GM12872 (cell line): ENCODE measurements at regions not wholly inside any gene's neighbourhood (a gene's known extent, or its start where the extent isn't known, plus 50 kb on each side); places are given as distances from the start of the nearest gene placed in this dataset.

Experiments
- CTCF ChIP-seq: IDR thresholded peaks from 3 replicates; pipeline ENCODE4 v1.5.1; 2011; ENCODE audit warnings: low read depth, mild to moderate bottlenecking, low read length, moderate library complexity; ENCODE audit not compliant: insufficient read depth

- no peak for TF ChIP-seq CTCF
Observed at GRCh38 chr5:159735749-159736660, 180.3 kb upstream of the ADRA1B start.

GRCh38 chr5:159736844-159737243 is 179.4 kb upstream of the ADRA1B start:
- no peak for TF ChIP-seq CTCF

- TF ChIP-seq CTCF, result no peak
Observed at GRCh38 chr5:159737263-159737662, 179.0 kb upstream of the ADRA1B start.

- no peak for TF ChIP-seq CTCF
Observed at GRCh38 chr5:159741829-159742322, 174.4 kb upstream of the ADRA1B start.

GRCh38 chr5:159743234-159743633 is 173.0 kb upstream of the ADRA1B start:
- TF ChIP-seq CTCF, result no peak

- no peak for TF ChIP-seq CTCF
Observed at GRCh38 chr5:159746707-159747106, 169.6 kb upstream of the ADRA1B start.

- no peak for TF ChIP-seq CTCF
Observed at GRCh38 chr5:159749146-159749545, 167.1 kb upstream of the ADRA1B start.
